OCI-LY1 (cell line): ENCODE measurements at regions not wholly inside any gene's neighbourhood (a gene's known extent, or its start where the extent isn't known, plus 50 kb on each side); places are given as distances from the start of the nearest gene placed in this dataset.

Experiments
- H2AFZ ChIP-seq: fragments of 200-600 bp; sonication (generic), shearing (Covaris generic); 2 replicates; pipeline ENCODE4 v1.6.0; 2014; ENCODE audit warnings: antibody characterized with exemption, mild to moderate bottlenecking, low read length
- H3F3A ChIP-seq: fragments of 200-600 bp; sonication (generic), shearing (Covaris generic); 2 replicates; pipeline ENCODE4 v1.6.0; 2014; ENCODE audit warnings: mild to moderate bottlenecking, antibody characterized with exemption, low read length, moderate library complexity; ENCODE audit not compliant: insufficient read depth
- H3K27ac ChIP-seq: fragments of 200-600 bp; sonication (generic); 2 replicates; pipeline ENCODE4 v1.5.1; 2014; ENCODE audit warnings: low read length, mixed run types, mild to moderate bottlenecking, low read depth; ENCODE audit not compliant: poor library complexity, severe bottlenecking
- H3K27me3 ChIP-seq: fragments of 200-600 bp; sonication (generic); 2 replicates; pipeline ENCODE4 v1.6.0; 2014; ENCODE audit warnings: antibody characterized with exemption, mild to moderate bottlenecking, low read length, moderate library complexity; ENCODE audit not compliant: insufficient read depth
- H3K36me3 ChIP-seq: fragments of 200-600 bp; sonication (generic); 2 replicates; pipeline ENCODE4 v1.6.1; 2014; ENCODE audit warnings: mild to moderate bottlenecking, antibody characterized with exemption, low read length, moderate library complexity, mixed read lengths; ENCODE audit not compliant: insufficient read depth
- H3K4me1 ChIP-seq: fragments of 200-600 bp; sonication (generic); 2 replicates; pipeline ENCODE4 v1.5.1; 2014; ENCODE audit warnings: mild to moderate bottlenecking, low read length, moderate library complexity; ENCODE audit not compliant: insufficient read depth, severe bottlenecking
- H3K4me2 ChIP-seq: fragments of 200-600 bp; sonication (generic), shearing (Covaris generic); 2 replicates; pipeline ENCODE4 v1.6.1; 2014; ENCODE audit warnings: low read length
- H3K4me3 ChIP-seq: fragments of 200-600 bp; sonication (generic); 2 replicates; pipeline ENCODE4 v1.5.1; 2014; ENCODE audit warnings: low read length, low read depth, mild to moderate bottlenecking, mixed read lengths; ENCODE audit not compliant: poor library complexity, severe bottlenecking
- H3K79me2 ChIP-seq: fragments of 200-600 bp; shearing (Covaris generic); 2 replicates; pipeline ENCODE4 v1.6.1; 2016; ENCODE audit warnings: mixed run types, low read length, mixed read lengths; ENCODE audit not compliant: insufficient read depth
- H3K9ac ChIP-seq: fragments of 200-600 bp; sonication (generic), shearing (Covaris generic); 2 replicates; pipeline ENCODE4 v1.6.1; 2014; ENCODE audit warnings: mild to moderate bottlenecking, low read length, mixed read lengths
- H3K9me2 ChIP-seq: fragments of 200-600 bp; sonication (generic), shearing (Covaris generic); 2 replicates; pipeline ENCODE4 v1.6.1; 2014; ENCODE audit warnings: low read depth, mild to moderate bottlenecking, low read length, mixed read lengths
- H3K9me3 ChIP-seq: fragments of 200-600 bp; shearing (Covaris generic); 2 replicates; pipeline ENCODE4 v1.6.1; 2014; ENCODE audit warnings: low read length, mixed read lengths
- H4K20me1 ChIP-seq: fragments of 200-600 bp; sonication (generic), shearing (Covaris generic); 2 replicates; pipeline ENCODE4 v1.6.0; 2016; ENCODE audit warnings: mild to moderate bottlenecking, low read length; ENCODE audit not compliant: insufficient read depth
- EZH2 ChIP-seq: fragments of 200-600 bp; sonication (generic), shearing (Covaris generic); IDR thresholded peaks from 2 replicates; pipeline ENCODE4 v1.8.0; 2017; ENCODE audit warnings: borderline replicate concordance, mixed run types, mild to moderate bottlenecking, antibody characterized with exemption, low read length, moderate library complexity, mixed read lengths
- TF ChIP-seq, protein P1 (sequence below): fragments of 200-600 bp; sonication (generic), shearing (Covaris generic); IDR thresholded peaks from 2 replicates; pipeline ENCODE4 v1.5.1; 2017; ENCODE audit warnings: mild to moderate bottlenecking, antibody characterized with exemption, low read length, moderate library complexity, mixed read lengths

GRCh38 chr6:119979862-119980261 is 630.3 kb upstream of the MAN1A1 start:
- H3F3A ChIP-seq = no peaks in the 10 kb centered on the region
- no peaks in the 10 kb centered on the region for H4K20me1 ChIP-seq
- no peaks in the 10 kb centered on the region for H3K79me2 ChIP-seq
- H3K9me3 ChIP-seq = no peaks in the 10 kb centered on the region
- H3K4me2 ChIP-seq = no peak overlapping the region
- H3K27me3 ChIP-seq = no peaks in the 10 kb centered on the region
- no peaks in the 10 kb centered on the region for H3K36me3 ChIP-seq
- TF ChIP-seq EZH2 = no peak
- TF ChIP-seq, protein P1, sequence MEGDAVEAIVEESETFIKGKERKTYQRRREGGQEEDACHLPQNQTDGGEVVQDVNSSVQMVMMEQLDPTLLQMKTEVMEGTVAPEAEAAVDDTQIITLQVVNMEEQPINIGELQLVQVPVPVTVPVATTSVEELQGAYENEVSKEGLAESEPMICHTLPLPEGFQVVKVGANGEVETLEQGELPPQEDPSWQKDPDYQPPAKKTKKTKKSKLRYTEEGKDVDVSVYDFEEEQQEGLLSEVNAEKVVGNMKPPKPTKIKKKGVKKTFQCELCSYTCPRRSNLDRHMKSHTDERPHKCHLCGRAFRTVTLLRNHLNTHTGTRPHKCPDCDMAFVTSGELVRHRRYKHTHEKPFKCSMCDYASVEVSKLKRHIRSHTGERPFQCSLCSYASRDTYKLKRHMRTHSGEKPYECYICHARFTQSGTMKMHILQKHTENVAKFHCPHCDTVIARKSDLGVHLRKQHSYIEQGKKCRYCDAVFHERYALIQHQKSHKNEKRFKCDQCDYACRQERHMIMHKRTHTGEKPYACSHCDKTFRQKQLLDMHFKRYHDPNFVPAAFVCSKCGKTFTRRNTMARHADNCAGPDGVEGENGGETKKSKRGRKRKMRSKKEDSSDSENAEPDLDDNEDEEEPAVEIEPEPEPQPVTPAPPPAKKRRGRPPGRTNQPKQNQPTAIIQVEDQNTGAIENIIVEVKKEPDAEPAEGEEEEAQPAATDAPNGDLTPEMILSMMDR = peak; percentile 59
- no peak overlapping the region for H3K27ac ChIP-seq
- H3K4me1 ChIP-seq = no peaks in the 10 kb centered on the region
- no peaks in the 10 kb centered on the region for H3K9me2 ChIP-seq
- H3K9ac ChIP-seq = no peak overlapping the region
- H3K4me3 ChIP-seq = no peak overlapping the region
- H2AFZ ChIP-seq = no peak overlapping the region

GRCh38 chr6:119978274-119978889 is 628.8 kb upstream of the MAN1A1 start:
- Histone ChIP-seq H3K9me3 (no peaks in the 10 kb centered on the region), H2AFZ (no peak overlapping the region), H3K9me2 (no peaks in the 10 kb centered on the region), H3K27me3 (no peaks in the 10 kb centered on the region), H3K9ac (no peak overlapping the region), H3K36me3 (no peaks in the 10 kb centered on the region), H3F3A (no peaks in the 10 kb centered on the region), H3K4me1 (no peaks in the 10 kb centered on the region), H3K27ac (no peak overlapping the region), H3K4me2 (no peak overlapping the region), H3K4me3 (no peak overlapping the region), H3K79me2 (no peaks in the 10 kb centered on the region), H4K20me1 (no peaks in the 10 kb centered on the region)
- TF ChIP-seq EZH2 = no peak
- TF ChIP-seq, protein P1 = peak; percentile 52; the same call in 1 of the 2 replicates

- Histone ChIP-seq H3K9me2 (no peaks in the 10 kb centered on the region), H2AFZ (no peak overlapping the region), H3F3A (no peaks in the 10 kb centered on the region), H3K4me3 (no peak overlapping the region), H4K20me1 (no peaks in the 10 kb centered on the region), H3K79me2 (no peaks in the 10 kb centered on the region), H3K4me2 (no peak overlapping the region), H3K9me3 (no peaks in the 10 kb centered on the region), H3K9ac (no peak overlapping the region), H3K4me1 (no peaks in the 10 kb centered on the region), H3K27ac (no peak overlapping the region), H3K36me3 (no peaks in the 10 kb centered on the region), H3K27me3 (no peaks in the 10 kb centered on the region)
- TF ChIP-seq, protein P1 = no peak
- no peak for TF ChIP-seq EZH2
Measured at GRCh38 chr6:119974430-119975159, 625.0 kb upstream of the MAN1A1 start.
